ENCODE measurements at regions not wholly inside any gene's neighbourhood (a gene's known extent, or its start where the extent isn't known, plus 50 kb on each side); places are given as distances from the start of the nearest gene placed in this dataset.

DNA sequence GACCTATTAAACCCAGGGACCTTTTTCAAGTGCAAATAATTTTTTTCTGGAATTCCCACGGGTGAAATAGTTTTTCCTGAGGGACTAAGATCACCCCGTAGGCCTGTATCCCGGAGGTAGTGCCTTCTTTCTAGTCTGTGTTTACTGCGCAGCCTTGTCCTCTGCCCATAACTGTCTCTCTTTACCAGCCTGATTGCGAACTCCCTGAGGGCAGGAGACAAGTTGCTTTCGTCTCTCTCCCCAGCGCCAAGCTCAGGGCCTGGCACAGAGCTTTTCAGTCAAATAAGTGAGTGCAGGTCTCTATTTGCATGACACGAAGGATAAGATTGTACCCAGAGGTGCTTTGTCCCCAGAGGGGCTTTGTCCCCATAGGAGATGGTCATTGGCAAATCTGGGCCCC is 123.9 kb downstream of the DDX1 start:
- no peak overlapping the region for H3K4me3 ChIP-seq (ENCODE audit: low read depth, low read length)
- TF ChIP-seq, protein P1, sequence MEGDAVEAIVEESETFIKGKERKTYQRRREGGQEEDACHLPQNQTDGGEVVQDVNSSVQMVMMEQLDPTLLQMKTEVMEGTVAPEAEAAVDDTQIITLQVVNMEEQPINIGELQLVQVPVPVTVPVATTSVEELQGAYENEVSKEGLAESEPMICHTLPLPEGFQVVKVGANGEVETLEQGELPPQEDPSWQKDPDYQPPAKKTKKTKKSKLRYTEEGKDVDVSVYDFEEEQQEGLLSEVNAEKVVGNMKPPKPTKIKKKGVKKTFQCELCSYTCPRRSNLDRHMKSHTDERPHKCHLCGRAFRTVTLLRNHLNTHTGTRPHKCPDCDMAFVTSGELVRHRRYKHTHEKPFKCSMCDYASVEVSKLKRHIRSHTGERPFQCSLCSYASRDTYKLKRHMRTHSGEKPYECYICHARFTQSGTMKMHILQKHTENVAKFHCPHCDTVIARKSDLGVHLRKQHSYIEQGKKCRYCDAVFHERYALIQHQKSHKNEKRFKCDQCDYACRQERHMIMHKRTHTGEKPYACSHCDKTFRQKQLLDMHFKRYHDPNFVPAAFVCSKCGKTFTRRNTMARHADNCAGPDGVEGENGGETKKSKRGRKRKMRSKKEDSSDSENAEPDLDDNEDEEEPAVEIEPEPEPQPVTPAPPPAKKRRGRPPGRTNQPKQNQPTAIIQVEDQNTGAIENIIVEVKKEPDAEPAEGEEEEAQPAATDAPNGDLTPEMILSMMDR (IDR thresholded peaks at IDR 0.05; ENCODE audit: low read depth, low read length, missing control alignments), result no peak
- in situ Hi-C loops (cut with HindIII; ENCODE audit: low sequenced_read_pairs), result no loop called here
- DNase-seq (ENCODE audit: low read depth), result no peak

DNA sequence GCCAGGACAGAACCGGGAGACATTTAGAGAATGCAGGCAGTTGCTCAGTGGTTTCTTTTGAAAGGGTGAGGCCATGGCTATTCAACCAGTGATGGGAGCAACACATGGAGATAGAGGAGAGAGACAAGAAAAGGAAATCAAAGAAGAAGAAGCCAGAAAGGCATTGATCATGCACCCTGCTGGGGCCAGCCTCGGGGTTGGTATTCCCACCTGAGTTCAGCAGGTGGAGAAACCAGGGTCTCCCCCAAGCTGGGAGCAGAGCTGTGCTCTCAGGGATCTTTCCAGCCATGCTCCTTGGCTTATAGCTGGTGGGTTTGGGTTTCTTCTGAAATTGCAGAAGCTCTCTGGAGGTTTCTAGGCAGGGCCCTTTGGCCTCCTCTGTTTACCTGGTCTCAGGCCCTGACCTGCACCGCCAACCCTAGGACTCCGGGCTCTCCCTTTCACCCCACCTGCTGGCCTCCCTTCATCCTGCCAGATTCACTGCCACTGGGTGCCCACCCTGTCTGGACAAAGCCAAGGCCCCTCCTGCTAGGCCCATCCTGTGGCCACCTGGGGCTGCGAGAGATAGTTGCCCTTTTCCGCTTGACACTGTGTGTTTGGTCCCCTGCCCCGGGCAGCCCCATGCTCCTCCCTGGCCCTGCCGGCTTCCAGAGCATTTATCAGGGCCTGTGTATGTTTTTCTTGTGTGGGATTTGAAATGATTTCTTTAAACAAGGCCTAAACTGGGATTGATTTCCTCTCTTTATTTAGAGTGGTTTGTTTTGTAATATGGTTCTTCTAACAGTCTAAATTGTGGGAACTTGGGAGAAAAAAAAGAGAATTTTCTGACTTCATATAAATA is 126.7 kb downstream of the DDX1 start:
- in situ Hi-C loops (cut with HindIII; ENCODE audit: low sequenced_read_pairs), result no loop called here
- TF ChIP-seq, protein P1 (IDR thresholded peaks at IDR 0.05; ENCODE audit: low read depth, low read length, missing control alignments), result no peak

GRCh38 chr2:15718944-15719323 is 127.3 kb downstream of the DDX1 start:
- TF ChIP-seq, protein P1 (IDR thresholded peaks at IDR 0.05; ENCODE audit: low read depth, low read length, missing control alignments), result no peak
- in situ Hi-C loops (cut with HindIII; ENCODE audit: low sequenced_read_pairs), result no loop called here
- DNase-seq (ENCODE audit: low read depth), result no peak
- H3K4me3 ChIP-seq (ENCODE audit: low read depth, low read length), result no peak overlapping the region

More for the DNA sequence above, 126.7 kb downstream of the DDX1 start:
- DNase-seq (ENCODE audit: low read depth), result no peak
- H3K4me3 ChIP-seq (ENCODE audit: low read depth, low read length), result no peak overlapping the region

DNA sequence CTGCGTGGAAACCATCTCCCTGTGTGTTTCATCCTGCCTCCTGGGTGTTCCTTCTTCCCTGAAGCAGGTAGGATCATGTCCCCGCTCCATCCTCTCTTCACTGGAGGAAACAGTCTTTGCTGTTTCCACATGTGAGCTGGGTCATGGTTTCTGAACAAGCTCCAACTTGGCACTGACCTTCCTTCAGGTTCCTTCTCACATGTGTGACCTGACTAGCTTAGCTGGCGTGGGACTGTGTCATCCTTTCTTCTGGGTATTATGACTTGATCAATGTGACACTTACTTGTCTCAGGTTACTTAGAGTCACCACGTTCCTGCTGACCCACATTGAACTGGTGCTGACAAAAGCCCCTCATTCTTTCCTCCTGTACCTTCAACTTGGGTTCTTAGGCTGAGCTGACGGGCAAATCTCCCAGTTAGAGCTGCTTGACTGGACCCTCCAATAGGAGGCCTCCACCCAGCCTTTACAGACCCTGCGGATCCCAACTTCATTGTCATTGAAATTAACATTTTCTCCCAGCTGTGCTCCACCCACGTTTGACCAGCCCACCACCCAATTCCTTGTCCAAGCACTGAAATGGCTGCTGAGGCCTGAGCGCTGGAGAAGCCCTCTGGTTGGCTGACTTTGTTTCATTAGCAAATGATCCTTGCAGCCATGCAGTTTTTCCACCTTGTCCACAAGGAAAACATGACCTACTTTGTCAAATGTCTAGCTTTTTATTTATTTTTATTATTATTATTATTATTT is 128.1 kb downstream of the DDX1 start:
- in situ Hi-C loops (cut with HindIII; ENCODE audit: low sequenced_read_pairs), result no loop called here
- TF ChIP-seq, protein P1 (IDR thresholded peaks at IDR 0.05; ENCODE audit: low read depth, low read length, missing control alignments), result no peak
- no peak for DNase-seq (ENCODE audit: low read depth)
- no peak overlapping the region for H3K4me3 ChIP-seq (ENCODE audit: low read depth, low read length)

DNA sequence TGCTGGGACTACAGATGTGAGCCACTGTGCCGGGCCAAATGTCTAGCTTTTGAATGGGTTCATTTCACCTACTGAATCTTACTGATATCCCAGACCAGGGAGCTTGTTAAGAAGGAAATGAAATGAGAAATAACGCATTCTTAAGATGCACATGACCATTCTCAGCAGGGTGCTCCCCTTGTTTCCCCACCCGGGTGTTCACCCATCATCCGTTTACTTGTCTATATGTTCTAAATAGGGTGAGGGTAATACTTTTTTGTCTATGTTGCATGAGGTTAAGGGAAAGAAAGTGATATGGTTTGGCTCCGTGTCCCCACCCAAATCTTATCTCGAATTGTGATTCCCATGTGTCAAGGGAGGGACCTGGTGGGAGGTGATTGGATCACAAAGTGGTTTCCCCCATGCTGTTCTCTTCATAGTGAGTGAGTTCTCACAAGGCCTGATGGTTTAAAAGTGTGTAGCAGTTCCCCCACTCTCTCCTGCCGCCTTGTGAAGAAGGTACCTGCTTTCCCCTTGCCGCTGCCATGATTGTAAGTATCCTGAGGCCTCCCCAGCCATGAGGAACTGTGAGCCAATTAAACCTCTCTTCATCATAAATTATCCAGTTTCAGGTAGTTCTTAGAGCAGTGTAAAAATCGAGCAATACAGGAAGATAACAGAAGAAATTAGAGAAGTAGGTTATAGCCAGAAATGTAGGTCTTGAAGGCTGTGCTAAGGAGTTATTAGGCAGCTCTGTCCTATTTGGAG is 129.1 kb downstream of the DDX1 start:
- in situ Hi-C loops (cut with HindIII; ENCODE audit: low sequenced_read_pairs), result no loop called here
- TF ChIP-seq, protein P1 (IDR thresholded peaks at IDR 0.05; ENCODE audit: low read depth, low read length, missing control alignments), result no peak
- no peak for DNase-seq (ENCODE audit: low read depth)
- H3K4me3 ChIP-seq (ENCODE audit: low read depth, low read length), result no peak overlapping the region

DNA sequence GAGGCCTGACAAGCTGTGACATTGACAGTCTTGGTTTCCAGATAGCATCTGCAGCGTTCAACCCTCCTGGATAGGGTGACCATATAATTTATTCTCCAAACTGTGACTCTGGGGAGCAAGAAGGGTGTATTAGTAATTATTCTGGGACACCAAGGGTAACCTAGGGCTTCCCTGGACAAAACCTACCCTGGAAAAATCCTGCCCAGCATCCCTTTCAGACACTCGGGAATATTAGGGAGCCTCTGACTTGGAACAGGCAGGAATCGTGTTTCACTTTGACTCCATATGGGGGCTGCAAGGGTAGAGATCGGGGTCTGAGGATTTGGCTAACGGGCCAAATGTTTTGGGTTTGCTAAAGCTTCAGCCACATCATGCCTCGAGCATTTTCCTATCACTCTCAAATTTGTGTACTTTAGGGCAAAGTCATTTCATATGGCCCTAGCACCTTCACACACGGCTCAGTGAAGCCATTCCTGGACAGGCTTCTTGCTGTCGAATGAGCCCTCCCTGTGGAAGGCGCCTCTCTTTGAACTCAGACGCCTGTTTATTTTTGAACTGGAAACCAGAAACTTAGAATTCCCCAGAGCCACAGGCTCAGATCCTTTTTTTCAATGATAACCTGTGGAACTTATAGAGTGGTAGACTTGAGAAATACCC is 129.9 kb downstream of the DDX1 start:
- no peak for DNase-seq (ENCODE audit: low read depth)
- H3K4me3 ChIP-seq (ENCODE audit: low read depth, low read length), result no peak overlapping the region
- in situ Hi-C loops (cut with HindIII; ENCODE audit: low sequenced_read_pairs), result no loop called here
- TF ChIP-seq, protein P1 (IDR thresholded peaks at IDR 0.05; ENCODE audit: low read depth, low read length, missing control alignments), result no peak

Data from astrocyte of the cerebellum (primary cell).